Neural cell (in vitro differentiated cells): ENCODE measurements at regions not wholly inside any gene's neighbourhood (a gene's known extent, or its start where the extent isn't known, plus 50 kb on each side); places are given as distances from the start of the nearest gene placed in this dataset.

ENCODE experiments used
- H2AFZ ChIP-seq: fragments of 200-600, 300-800 bp; sonication (generic), shearing (Covaris generic); 2 replicates; pipeline ENCODE4 v1.6.0; 2014; ENCODE audit warnings: low read depth, mild to moderate bottlenecking, antibody characterized with exemption, low read length, moderate library complexity
- H3F3A ChIP-seq: fragments of 200-600 bp; shearing (Covaris generic); 2 replicates; pipeline ENCODE4 v1.6.1; 2016; ENCODE audit warnings: mild to moderate bottlenecking, moderate library complexity, mixed read lengths, antibody characterized with exemption, low read length; ENCODE audit not compliant: insufficient read depth, poor library complexity, severe bottlenecking
- H3K27ac ChIP-seq: fragments of 200-600, 300-800 bp; sonication (generic), shearing (Covaris generic); 2 replicates; pipeline ENCODE4 v1.5.1; 2014; ENCODE audit warnings: mild to moderate bottlenecking, low read length, moderate library complexity
- H3K27me3 ChIP-seq: fragments of 300-800, 200-600 bp; sonication (generic), shearing (Covaris generic); 2 replicates; pipeline ENCODE4 v1.6.0; 2014; ENCODE audit warnings: mild to moderate bottlenecking, low read depth, low read length, moderate library complexity; ENCODE audit not compliant: insufficient read depth
- H3K36me3 ChIP-seq: fragments of 300-800, 200-600 bp; sonication (generic), shearing (Covaris generic); 2 replicates; pipeline ENCODE4 v1.5.1; 2014; ENCODE audit warnings: mild to moderate bottlenecking, antibody characterized with exemption, low read length, moderate library complexity; ENCODE audit not compliant: insufficient read depth
- H3K4me2 ChIP-seq: fragments of 300-800, 200-600 bp; sonication (generic), shearing (Covaris generic); 2 replicates; pipeline ENCODE4 v1.6.0; 2014; ENCODE audit warnings: mild to moderate bottlenecking, low read length
- H3K4me3 ChIP-seq: fragments of 300-800, 200-600 bp; sonication (generic), shearing (Covaris generic); 2 replicates; pipeline ENCODE4 v1.5.1; 2014; ENCODE audit warnings: mild to moderate bottlenecking, low read length, moderate library complexity
- H3K79me2 ChIP-seq: fragments of 200-600 bp; shearing (Covaris generic); replicated peaks from 2 replicates; pipeline ENCODE4 v1.6.0; 2014; ENCODE audit warnings: mild to moderate bottlenecking, low read length, moderate library complexity; ENCODE audit not compliant: insufficient read depth
- H3K9ac ChIP-seq: fragments of 300-800, 200-600 bp; sonication (generic), shearing (Covaris generic); 2 replicates; pipeline ENCODE4 v1.6.1; 2016; ENCODE audit warnings: mild to moderate bottlenecking, low read length, mixed read lengths
- H3K9me2 ChIP-seq: fragments of 200-600 bp; shearing (Covaris generic); 2 replicates; pipeline ENCODE4 v1.6.1; 2016; ENCODE audit warnings: mild to moderate bottlenecking, low read length, mixed read lengths; ENCODE audit not compliant: insufficient read depth
- H3K9me3 ChIP-seq: fragments of 200-600, 300-800 bp; sonication (generic), shearing (Covaris generic); 2 replicates; pipeline ENCODE4 v1.6.1; 2016; ENCODE audit warnings: mild to moderate bottlenecking, mixed run types, low read length, moderate library complexity, mixed read lengths
- H4K20me1 ChIP-seq: fragments of 200-600 bp; shearing (Covaris generic); 2 replicates; pipeline ENCODE4 v1.6.1; 2016; ENCODE audit warnings: mild to moderate bottlenecking, mixed run types; ENCODE audit not compliant: insufficient read depth
- EP300 ChIP-seq: fragments of 450-650 bp; conservative IDR thresholded peaks from 2 replicates; pipeline ENCODE4 v1.6.1; 2014; ENCODE audit warnings: antibody characterized with exemption, mild to moderate bottlenecking, moderate library complexity; ENCODE audit not compliant: poor library complexity, severe bottlenecking
- EZH2 ChIP-seq: fragments of 200-600, 300-800 bp; shearing (Covaris generic), sonication (generic); IDR thresholded peaks from 2 replicates; pipeline ENCODE4 v1.6.1; 2014; ENCODE audit warnings: antibody characterized with exemption, low read length, borderline replicate concordance, mild to moderate bottlenecking; ENCODE audit not compliant: insufficient read depth, poor library complexity, severe bottlenecking
- MXI1 ChIP-seq: fragments of 450-650 bp; conservative IDR thresholded peaks from 2 replicates; pipeline ENCODE4 v1.6.1; 2014; ENCODE audit warnings: antibody characterized with exemption, mild to moderate bottlenecking; ENCODE audit not compliant: poor library complexity, severe bottlenecking
- POLR2AphosphoS5 ChIP-seq: IDR thresholded peaks from 2 replicates; pipeline ENCODE4 v1.6.1; 2012
- RAD21 ChIP-seq: fragments of 450-650 bp; conservative IDR thresholded peaks from 2 replicates; pipeline ENCODE4 v1.6.1; 2014; ENCODE audit warnings: antibody characterized with exemption, mild to moderate bottlenecking, moderate library complexity
- SMC3 ChIP-seq: fragments of 450-650 bp; conservative IDR thresholded peaks from 2 replicates; pipeline ENCODE4 v1.6.1; 2014; ENCODE audit warnings: antibody characterized with exemption, mild to moderate bottlenecking, moderate library complexity; ENCODE audit not compliant: poor library complexity
- TAF1 ChIP-seq: IDR thresholded peaks from 2 replicates; pipeline ENCODE4 v1.6.1; 2012; ENCODE audit warnings: low read depth
- TF ChIP-seq, protein P1 (sequence below): fragments of 450-650 bp; IDR thresholded peaks from 2 replicates; pipeline ENCODE4 v1.5.1; 2014; ENCODE audit warnings: antibody characterized with exemption, mild to moderate bottlenecking, moderate library complexity; ENCODE audit not compliant: poor library complexity, severe bottlenecking
- TF ChIP-seq, protein P2 (sequence below): IDR thresholded peaks from 2 replicates; pipeline ENCODE4 v1.6.1; 2012; ENCODE audit warnings: borderline replicate concordance

DNA sequence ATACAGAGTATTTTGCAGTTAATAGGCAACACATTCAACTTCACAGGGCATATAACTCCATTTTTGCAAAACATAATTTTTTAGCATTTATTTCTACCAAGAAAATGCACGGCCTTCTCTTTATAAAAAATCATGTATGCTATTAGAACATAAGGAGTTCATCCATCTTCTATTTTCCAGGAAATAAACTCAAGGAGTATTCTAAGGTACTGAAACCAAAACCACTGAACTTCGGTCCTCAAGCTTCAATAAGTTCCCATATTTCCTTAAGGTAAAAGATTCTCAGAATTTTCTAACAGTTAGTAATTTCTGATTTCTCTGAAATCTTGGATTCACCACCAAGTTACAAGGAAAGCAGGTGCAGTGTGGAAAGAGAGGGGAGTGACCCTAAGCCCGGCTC lies 113.3 kb upstream of the DIO2 start:
- Histone ChIP-seq H3K79me2 (no peaks in the 10 kb centered on the region), H3K4me3 (no peak overlapping the region), H3F3A (no peaks in the 10 kb centered on the region), H3K9ac (no peak overlapping the region), H3K9me3 (no peaks in the 10 kb centered on the region), H3K27ac (no peak overlapping the region), H2AFZ (no peak overlapping the region), H3K9me2 (no peaks in the 10 kb centered on the region), H3K4me2 (no peak overlapping the region), H4K20me1 (no peaks in the 10 kb centered on the region), H3K27me3 (no peaks in the 10 kb centered on the region), H3K36me3 (no peaks in the 10 kb centered on the region)
- no peak for TF ChIP-seq MXI1
- no peak for TF ChIP-seq EP300
- TF ChIP-seq, protein P1, sequence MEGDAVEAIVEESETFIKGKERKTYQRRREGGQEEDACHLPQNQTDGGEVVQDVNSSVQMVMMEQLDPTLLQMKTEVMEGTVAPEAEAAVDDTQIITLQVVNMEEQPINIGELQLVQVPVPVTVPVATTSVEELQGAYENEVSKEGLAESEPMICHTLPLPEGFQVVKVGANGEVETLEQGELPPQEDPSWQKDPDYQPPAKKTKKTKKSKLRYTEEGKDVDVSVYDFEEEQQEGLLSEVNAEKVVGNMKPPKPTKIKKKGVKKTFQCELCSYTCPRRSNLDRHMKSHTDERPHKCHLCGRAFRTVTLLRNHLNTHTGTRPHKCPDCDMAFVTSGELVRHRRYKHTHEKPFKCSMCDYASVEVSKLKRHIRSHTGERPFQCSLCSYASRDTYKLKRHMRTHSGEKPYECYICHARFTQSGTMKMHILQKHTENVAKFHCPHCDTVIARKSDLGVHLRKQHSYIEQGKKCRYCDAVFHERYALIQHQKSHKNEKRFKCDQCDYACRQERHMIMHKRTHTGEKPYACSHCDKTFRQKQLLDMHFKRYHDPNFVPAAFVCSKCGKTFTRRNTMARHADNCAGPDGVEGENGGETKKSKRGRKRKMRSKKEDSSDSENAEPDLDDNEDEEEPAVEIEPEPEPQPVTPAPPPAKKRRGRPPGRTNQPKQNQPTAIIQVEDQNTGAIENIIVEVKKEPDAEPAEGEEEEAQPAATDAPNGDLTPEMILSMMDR = no peak
- TF ChIP-seq, protein P2, sequence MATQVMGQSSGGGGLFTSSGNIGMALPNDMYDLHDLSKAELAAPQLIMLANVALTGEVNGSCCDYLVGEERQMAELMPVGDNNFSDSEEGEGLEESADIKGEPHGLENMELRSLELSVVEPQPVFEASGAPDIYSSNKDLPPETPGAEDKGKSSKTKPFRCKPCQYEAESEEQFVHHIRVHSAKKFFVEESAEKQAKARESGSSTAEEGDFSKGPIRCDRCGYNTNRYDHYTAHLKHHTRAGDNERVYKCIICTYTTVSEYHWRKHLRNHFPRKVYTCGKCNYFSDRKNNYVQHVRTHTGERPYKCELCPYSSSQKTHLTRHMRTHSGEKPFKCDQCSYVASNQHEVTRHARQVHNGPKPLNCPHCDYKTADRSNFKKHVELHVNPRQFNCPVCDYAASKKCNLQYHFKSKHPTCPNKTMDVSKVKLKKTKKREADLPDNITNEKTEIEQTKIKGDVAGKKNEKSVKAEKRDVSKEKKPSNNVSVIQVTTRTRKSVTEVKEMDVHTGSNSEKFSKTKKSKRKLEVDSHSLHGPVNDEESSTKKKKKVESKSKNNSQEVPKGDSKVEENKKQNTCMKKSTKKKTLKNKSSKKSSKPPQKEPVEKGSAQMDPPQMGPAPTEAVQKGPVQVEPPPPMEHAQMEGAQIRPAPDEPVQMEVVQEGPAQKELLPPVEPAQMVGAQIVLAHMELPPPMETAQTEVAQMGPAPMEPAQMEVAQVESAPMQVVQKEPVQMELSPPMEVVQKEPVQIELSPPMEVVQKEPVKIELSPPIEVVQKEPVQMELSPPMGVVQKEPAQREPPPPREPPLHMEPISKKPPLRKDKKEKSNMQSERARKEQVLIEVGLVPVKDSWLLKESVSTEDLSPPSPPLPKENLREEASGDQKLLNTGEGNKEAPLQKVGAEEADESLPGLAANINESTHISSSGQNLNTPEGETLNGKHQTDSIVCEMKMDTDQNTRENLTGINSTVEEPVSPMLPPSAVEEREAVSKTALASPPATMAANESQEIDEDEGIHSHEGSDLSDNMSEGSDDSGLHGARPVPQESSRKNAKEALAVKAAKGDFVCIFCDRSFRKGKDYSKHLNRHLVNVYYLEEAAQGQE = no peak
- TF ChIP-seq SMC3 = no peak
- TF ChIP-seq RAD21 = no peak
- TF ChIP-seq EZH2 = no peak
- TF ChIP-seq TAF1 = no peak

DNA sequence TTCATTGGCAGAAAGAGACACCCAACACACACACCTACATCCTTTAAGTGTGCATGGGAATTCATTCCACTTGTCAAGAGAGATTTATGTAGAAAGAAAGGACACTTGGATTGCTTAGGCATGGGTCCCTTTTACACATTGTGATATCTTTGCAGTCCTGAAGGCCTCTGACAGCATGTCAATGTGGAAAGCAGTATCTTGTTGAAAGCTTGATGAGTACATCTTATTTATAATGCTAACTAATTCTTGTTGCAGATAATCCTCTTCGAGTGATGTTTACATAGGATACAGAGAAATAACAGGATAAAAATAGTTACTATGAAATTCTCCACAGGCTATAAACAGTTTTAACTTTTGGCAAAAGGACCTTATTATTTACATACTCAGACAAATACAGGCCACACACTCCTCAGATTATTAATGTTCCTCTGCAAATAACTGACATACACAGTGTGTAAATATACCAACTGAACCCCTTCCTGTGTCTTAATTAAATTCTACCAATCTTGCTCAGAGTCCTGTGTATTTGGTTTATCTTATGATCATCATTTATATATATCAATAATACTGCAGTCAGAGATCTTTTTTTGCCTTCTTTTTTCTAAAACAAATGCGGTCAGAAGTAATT lies 111.8 kb upstream of the DIO2 start:
- H3K79me2 ChIP-seq = no peaks in the 10 kb centered on the region
- no peaks in the 10 kb centered on the region for H3K9me2 ChIP-seq
- no peak overlapping the region for H3K4me2 ChIP-seq
- H3K4me3 ChIP-seq = no peak overlapping the region
- TF ChIP-seq, protein P2 = no peak
- no peak for TF ChIP-seq EZH2
- TF ChIP-seq RAD21 = no peak
- peak; percentile 16 for TF ChIP-seq POLR2AphosphoS5
- TF ChIP-seq EP300 = peak; percentile 16
- no peak overlapping the region for H2AFZ ChIP-seq
- peak overlapping the region; percentile 2 for H3K27ac ChIP-seq
- H3K9ac ChIP-seq = no peak overlapping the region
- H3F3A ChIP-seq = no peaks in the 10 kb centered on the region
- no peaks in the 10 kb centered on the region for H3K36me3 ChIP-seq
- H3K9me3 ChIP-seq = no peaks in the 10 kb centered on the region
- H3K27me3 ChIP-seq = no peaks in the 10 kb centered on the region
- no peaks in the 10 kb centered on the region for H4K20me1 ChIP-seq
